GM19452 (cell line): ENCODE measurements at regions not wholly inside any gene's neighbourhood (a gene's known extent, or its start where the extent isn't known, plus 50 kb on each side); places are given as distances from the start of the nearest gene placed in this dataset.

Experiments
- ATAC-seq: cut with Tn5 transposase; IDR thresholded peaks from one replicate; pipeline ENCODE4 v1.9.1; 2021; ENCODE audit not compliant: unreplicated experiment

DNA sequence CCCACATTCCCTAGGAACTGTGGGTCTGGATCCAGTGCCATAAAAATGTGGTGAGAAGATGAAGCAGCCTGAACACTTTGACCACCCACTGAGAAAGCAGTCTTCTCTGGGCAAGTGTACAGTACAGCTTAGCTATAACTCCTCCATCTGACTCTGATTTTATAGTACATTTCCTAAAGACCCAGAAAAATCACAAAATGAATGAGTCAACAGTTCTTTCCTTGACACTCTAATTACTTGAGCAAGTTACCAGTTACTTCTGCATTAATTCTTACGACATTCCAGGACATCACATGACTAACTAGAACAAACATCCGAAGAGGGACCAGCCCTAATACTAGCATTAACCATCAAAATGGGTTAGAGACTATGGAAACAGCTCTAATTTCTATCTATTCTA is 148.1 kb upstream of the PEX5L start:
- no peak for ATAC-seq

DNA sequence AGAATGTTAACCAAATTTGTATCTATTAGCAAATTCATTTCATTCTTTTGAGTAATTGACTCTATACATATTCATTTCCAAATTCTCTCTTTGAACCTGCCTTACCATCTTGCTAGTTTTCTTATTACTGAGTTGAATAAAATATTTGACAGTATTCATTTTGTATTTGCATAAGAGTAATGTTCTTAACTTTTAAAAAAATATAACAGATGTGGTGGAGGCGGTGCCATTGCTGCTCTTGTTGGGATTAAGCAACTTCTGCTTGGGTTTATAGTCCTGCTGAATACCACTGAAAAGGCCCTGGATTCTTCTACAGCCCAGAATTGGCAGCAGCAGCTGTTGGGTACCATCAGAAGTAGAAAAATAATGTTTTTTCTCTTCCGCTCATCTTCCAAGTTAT is 148.9 kb upstream of the PEX5L start:
- no peak for ATAC-seq

DNA sequence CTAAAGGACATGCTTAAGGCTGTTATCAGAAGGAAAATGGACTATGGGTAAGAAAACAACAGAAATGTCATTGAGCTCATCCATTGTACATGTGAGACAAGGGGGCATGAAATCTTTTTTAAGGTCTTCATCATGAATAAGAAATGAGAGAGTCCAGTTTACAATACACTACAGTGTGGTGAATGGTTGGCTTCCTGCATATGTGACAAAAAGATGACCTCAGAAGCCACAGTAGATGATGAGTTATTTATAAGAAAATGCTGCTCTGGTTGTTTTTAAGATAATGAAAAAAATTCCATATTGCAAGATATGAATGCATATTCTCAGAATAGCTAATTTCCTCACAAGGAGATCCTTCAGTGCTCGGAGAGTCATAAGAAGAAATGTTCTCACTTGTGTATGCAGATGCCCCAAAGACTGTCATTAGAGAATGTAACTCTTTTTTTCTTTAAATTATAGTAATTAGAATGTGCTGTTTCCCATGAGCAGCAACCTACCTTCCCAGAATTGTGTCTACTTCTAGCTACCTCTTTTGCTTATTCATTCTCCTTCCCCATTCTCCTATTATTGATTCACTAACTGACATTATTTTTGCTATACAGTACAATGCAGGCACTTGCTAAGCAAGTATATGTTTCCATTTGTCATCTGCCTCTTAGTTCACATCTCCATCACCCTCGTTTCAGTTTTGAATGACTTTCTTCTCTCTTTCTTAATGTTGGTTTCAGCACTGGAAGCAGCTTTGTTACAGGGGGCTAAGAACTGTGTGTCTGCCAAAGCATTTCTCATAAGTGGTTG is 152.0 kb upstream of the PEX5L start:
- peak; percentile 87 for ATAC-seq

DNA sequence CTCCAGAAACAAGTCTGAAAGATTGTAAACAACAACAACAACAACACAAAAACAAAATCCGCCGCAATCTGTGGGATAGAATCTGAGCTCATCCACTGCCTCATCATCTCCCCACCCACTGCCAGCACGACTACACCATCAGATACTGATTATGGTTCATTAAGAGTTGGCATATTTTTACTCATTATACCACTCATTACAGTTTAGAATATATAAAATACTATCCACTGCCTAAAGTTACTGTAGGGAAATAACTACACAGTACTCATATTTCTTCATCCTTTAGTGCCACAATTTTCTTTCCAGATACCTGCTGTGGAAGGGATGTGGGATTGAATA is 152.5 kb upstream of the PEX5L start:
- no peak for ATAC-seq

DNA sequence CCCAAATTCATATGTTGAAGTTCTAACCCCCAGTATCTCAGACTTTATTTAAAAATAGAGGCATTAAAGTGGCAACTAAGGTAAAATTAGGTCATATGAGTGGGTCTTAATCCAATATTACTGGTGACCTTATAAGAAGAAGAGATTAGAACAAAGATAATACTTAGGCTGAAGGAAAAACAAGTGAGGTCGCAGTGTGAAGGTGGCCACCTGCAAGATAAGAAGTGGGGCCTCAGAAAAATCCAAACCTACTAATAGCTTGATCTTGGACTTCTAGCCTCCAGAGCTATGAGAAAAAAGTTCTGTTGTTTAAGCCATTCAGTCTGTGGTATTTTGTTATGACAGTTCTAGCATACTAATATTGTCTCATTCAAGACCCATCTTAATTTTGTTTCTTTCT is 159.9 kb upstream of the PEX5L start:
- ATAC-seq: no peak

DNA sequence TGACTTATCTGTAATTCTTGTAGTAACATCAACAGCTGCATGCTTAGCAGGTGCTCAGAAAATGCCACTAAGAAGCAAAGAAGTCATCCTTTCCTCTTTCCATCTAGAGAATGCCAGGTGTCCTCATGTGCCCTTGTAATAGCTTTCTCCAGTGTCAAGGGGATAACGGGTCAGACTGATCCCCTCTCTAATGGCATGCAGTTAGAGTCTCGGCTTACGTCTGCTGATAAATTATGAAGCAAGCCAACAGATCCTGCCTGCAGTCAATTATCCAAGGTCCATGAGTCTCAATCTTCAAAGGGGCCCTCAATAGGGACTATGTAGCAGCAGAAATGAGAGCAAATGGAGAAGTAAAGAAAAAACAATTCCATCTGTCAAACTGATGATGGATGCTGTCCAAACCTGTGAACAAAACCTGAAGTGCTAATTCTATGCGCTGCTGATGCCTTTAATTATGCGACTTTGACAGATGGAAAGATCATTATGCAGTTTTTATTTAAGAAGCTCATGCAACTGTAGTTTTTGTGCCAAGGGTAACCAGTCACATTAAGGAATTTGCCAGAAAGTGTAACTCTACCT is 162.8 kb upstream of the PEX5L start:
- ATAC-seq: no peak

DNA sequence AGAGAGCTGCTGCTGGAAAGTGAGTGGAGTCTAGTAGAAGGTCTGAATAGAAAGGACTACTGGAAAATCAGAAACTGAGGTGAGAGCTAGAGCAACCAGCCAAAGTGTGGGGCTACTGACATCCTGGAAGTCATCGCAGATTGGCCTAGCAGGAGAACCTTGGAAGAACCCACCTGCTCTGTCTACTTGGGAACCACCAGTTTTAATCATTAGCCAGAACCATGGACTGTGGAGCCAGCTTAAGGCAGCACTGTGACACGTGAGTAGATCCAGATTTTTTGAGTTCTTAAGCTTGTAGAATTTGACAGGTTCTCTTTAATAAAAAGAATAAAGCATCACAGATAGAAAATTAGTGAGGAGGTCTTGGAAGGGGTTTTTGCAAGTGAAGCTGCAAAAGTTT is 179.1 kb upstream of the PEX5L start:
- ATAC-seq: no peak

DNA sequence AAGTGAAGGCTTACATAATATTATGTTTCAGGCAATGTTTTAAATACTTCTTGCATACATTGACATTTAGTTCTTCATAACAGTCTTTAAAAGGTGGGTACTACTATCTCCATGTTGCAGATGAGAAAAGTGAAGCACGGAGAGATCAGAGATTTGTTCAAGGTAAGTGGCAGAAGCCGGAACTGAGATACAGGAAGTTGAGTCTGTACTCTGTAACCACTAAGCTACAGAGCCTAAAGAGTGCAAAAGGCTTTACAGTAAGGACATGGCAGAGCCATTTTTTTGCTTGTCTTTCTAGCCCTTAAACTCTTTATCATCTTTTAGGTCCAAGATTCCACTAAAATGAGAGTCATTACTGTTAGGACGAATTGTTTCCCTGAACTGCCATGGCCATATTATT is 186.5 kb upstream of the PEX5L start:
- no peak for ATAC-seq

DNA sequence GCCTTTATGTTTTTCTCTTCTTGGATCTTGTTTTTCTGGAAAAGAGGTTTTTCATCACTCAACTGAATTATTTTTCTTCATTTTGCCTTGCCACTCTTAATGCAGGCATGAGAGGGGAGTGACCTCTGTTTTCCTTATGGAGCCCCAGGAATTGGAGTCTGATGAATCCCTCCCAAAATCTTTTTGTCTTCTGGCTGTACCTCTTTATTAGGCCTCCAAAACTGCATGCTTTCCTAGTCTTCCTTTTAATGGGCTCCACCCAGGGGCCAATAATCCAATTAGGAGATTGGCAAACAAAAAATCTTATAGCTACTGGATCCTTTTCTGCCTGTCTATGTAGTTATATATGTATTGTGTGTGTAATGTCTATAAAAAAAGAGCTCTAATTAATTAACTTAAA is 192.4 kb upstream of the PEX5L start:
- no peak for ATAC-seq

DNA sequence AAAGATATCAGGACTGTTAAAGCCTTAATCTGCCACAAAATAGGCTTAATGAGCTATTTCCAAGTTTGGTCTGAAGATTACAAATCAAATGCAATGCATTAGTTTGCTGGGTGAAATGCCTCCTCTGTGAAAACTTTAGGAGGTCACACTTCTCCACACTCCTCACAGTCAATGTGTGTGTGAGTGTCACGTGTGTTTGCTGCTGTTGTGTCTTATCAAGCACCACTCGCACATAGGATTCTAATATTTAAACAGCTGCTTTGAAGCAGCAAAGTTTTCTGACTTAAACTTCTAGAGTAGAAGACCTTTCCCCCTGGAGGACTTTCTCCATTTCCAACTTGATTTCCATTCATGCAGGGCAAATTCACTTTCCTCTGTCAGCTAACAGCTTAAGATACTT is 203.2 kb upstream of the PEX5L start:
- no peak for ATAC-seq

DNA sequence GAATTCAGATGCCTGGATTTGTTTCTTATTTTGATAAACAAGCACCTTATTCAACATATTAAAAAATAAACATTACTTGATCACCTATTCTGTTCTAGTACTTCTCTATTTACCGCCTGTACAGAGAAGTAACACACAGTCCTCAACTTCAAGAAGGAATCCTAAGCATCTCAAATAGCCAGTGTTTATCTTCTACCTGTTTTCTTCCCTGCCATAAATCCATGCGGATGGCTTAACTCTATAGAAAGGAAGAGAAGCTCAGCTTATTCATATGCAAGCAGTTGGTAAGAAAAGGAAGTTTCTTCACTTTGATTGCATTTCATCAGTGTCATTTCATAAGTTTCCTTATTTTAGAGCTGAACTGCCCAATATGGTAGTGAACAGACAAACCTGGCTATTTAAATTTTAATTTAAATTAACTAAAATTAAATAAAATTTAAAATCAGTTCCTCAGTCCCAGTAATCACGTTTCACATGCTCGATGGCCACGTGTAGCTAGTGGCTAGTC is 210.0 kb upstream of the PEX5L start:
- no peak for ATAC-seq

DNA sequence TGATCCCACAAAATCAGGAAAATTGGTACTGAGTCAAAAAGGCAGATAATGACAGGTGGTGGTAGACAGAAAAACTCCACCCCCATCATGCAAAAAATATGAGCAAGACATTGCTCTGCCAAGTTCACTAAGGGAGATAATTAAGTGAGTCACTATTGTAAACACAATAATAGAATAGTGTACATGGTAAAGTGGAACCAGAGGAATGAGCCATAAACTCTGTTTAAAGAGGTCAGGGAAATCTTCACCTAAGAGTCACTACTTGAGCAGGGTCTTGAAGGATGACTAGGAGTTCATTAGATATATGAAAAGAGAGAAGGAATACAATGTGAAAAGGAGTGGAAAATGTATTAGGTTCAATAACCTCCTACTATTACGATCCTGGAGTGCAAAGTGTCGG is 213.4 kb upstream of the PEX5L start:
- no peak for ATAC-seq

DNA sequence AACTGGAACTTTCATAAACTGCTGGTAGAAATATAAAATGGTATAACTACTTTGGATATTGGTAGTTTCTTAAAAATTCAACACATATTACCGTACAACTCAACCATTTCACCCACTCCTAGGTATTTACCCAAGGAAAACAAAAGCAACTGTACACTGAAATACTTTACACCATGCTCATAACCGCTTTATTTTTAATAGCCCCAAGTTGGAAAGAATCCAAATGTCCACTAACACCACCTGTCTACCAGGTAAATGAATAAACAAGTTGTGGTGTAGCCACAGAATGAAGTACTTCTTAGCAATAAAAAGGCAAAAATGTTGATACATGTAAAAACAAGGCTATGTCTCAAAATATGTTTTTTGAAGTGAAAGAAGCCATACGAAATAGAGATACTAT is 215.9 kb upstream of the PEX5L start:
- ATAC-seq: no peak

DNA sequence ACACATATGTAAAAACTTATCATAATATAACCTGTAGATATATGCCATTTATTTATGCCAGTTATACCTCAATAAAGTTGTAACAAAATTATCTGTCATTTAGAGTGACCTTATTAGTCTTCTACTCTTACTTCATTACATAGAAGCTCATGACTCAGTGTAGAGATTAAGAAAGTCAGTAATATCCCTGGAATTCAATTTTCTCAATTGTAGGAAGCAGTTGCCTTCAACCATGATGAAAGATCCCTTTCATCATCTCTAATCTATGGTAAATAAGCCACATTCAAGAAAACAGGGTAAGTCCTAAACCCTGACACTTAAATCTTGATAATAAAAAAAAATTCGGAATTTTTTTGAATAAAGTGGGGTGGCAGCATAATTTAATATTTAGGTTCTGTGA is 216.5 kb upstream of the PEX5L start:
- no peak for ATAC-seq

DNA sequence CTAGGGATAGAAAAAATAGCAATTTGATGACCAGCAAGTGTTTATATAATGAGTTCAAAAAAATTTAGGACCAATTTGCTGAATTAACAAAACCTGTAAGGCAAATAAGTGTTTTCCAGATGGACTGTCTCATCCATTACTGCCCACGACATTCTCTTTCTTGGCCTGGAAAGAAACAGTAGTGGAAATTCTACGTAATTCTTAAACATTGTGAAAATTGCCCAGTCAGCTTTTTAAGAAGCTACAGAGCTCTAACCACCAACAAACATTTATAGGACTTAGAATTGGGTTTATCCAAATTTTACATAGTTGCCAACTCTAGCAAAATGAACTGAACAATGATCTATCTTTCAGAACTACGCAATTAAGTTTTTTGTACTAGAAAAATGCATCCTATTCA is 227.7 kb upstream of the PEX5L start:
- no peak for ATAC-seq

DNA sequence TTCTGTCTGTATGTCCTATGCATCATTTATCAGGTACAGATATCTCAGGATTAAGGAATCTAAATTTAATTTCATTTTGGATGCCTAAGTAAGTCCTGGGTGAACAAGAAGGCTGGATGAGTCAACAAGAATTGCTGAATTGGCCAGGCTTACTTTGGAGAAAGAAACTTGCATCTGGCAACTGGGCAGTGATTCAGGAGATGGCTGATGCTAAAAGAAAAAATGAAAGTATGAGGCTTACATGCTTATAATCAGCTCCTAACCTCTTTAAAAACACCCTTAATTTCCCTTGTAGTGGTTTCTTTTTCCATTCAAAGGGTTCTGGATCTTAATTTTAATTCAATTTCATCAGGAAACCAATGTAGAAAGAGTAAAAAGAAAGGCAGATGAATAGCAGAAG is 228.8 kb upstream of the PEX5L start:
- ATAC-seq: no peak

DNA sequence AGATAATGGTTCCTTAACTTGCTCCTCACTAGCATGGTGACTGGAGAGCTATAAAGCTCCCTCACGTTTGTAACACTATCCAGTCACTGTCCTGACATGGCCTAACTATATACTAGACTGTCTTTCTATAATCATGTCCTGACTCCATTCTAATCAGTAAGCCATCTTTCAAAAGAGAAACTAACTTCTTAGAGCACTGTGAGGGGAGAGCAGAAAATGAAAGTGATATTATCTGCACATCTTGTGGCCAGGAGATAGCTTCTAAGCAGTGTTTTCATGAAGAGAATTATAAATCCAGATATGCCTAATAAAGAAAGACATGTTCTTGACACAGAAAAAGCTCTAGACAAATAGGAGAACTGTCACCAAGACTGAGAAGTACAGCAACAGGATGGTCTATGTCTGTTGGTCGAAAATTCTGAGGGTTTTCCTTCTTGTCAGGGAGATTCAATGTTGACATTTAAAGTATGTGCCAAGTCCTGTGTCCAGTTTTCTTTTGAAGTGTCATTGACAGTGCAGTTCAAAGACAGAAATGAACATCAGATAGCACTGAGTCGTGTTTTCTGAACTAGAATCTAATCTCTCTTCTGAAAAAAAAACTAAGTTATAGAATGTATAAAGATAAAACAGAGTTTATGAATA is 230.6 kb upstream of the PEX5L start:
- ATAC-seq: peak; percentile 99

DNA sequence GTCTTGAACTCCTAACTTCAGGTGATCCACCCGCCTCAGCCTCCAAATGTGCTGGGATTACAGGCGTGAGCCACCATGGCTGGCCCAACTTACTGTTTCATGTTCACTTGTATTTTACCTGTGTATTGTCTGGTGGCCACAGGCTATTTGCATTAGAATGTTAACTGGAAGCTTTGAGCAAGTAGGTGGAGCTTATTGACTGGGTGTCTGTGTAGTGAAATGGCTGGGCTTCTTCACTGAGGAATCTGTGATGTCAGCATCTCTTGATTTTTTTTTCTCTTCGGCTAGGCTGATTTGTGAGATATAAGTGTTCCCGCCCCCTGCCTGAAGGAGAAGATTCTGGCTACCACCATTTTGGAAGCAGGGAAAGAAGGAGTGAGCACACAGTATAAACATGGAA is 237.8 kb upstream of the PEX5L start:
- ATAC-seq: no peak

DNA sequence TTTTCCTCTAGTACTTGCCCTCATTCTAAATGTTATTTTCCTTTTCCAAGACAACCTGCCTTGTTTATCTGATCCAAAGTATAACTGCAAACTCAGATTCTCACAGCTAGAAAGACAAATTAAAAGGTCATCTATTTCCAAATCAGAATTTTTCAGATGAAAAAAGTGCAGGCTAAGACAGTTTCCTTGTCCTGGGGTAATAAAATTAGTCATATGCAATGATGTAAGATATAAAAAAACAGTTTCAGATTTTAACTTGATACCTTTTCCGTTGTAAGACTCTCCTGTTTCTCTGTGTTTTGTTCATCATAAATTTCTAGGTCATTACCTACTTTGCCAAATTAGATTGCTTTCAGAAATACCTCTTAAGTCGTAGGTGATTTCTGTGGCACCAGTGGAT is 238.4 kb upstream of the PEX5L start:
- ATAC-seq: no peak

DNA sequence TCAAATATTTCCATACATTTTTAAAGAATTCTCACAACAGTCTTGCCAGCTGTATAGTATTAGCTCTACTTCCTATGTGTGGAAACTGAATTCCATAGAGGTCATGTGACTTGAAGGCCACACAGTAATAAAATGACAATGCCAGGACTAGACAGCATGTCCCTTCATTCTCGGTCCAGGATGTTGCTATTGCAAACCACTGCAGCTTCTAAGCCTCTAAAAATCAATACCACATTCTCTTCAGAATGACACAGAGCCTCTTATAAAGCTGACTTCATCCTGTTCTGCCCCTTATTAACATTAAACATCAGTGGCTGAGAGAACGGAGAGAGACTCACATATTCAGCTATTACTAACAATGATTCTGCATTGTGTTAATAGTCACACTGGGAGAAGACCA is 240.3 kb upstream of the PEX5L start:
- ATAC-seq: no peak

DNA sequence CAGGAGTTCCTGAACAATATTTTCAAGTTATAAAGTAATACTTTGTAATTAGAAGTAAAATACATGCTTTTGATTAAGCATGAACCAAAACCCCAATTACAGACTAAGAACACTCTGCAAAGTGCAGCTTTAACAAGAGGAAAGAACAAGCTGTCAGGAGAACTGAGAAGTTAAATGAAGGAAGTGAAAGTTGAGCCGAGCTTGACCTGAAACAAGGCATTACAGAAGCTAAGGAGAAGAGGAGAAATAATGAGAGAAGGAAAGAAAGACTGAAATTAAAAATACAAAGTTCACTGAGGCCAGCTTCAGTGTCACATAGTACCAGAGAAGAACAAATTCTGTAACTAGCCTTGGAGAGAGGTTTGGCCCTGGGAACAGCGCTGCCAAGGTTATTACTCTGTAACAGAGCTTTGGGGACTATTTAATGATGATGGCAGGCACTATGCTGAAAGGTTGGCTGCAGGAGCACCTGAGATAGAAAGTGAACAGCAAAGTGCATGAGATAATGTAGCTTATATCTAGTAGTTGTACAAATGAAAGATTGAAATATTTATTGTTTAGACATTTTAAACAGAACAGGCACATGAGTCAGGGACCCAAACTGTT is 241.9 kb upstream of the PEX5L start:
- peak; percentile 98 for ATAC-seq

DNA sequence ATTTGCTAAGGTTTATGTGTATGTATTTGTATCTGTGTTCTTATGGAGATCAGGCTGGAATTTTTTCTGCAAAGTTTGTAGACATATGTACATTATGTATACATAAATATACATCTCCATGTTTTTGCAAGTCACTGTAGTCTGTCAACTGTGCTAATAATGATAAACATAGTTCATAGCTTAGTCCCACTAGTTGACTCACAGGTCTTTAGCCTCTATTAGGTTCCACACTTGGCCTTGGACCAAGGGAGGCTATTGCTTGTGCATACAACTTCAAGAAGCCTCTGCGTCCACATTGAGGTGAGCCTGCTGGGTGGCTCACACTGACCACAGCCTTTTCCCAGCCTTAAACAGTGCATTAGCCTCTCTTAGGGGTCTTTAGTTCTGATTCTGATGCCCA is 243.8 kb upstream of the PEX5L start:
- no peak for ATAC-seq
